Tibial artery (tissue), 4 donors: ENCODE measurements at regions not wholly inside any gene's neighbourhood (a gene's known extent, or its start where the extent isn't known, plus 50 kb on each side); places are given as distances from the start of the nearest gene placed in this dataset.
"Not testable (repeated sequence)": the region's sequence is repeated elsewhere in the genome, so short reads cannot be mapped to it uniquely, and the experiment has no call there.

ENCODE experiments used
- DNase-seq, 2 donors: peaks; one replicate each; pipeline ENCODE4 v3.0.0-alpha.2; 2019
- H3K27ac ChIP-seq, 2 donors: fragments of 200-600 bp; sonication (generic) in 1 of 2; 1 replicate in 1 of 2; 2 replicates in 1 of 2; pipeline ENCODE4 v1.5.1; 2018 to 2019; ENCODE audit warnings: mild to moderate bottlenecking in 1 of 2
- H3K27me3 ChIP-seq, 2 donors: fragments of 200-600 bp; sonication (generic) in 1 of 2; one replicate each; pipeline versions ENCODE4 v1.5.1 to v1.6.0; 2016 to 2019
- H3K36me3 ChIP-seq, 3 donors: fragments of 200-600 bp; sonication (generic) in 2 of 3; one replicate each; pipeline ENCODE4 v1.5.1; 2016 to 2019; ENCODE audit warnings: mild to moderate bottlenecking in 2 of 3
- H3K4me1 ChIP-seq, 4 donors: fragments of 200-600 bp; sonication (generic) in 2 of 4; 1 replicate in 3 of 4; 2 replicates in 1 of 4; pipeline ENCODE4 v1.5.1; 2016 to 2019
- H3K4me3 ChIP-seq, 2 donors: fragments of 200-600 bp; sonication (generic) in 1 of 2; 1 replicate in 1 of 2; 2 replicates in 1 of 2; pipeline ENCODE4 v1.5.1; 2018 to 2019; ENCODE audit warnings: mild to moderate bottlenecking in 2 of 2
- H3K9me3 ChIP-seq, 3 donors: fragments of 200-600 bp; sonication (generic) in 1 of 3; one replicate each; pipeline ENCODE4 v1.5.1; 2016 to 2019
- intact Hi-C: fragments of 100-400 bp; cut with DNase I; formaldehyde crosslinking; loops from one replicate; pipeline ENCODE4 v1.15.0; 2023; ENCODE audit warnings: low total_unique reads

GRCh38 chr2:90325796-90326353, 1634.4 kb downstream of the RPIA start:
- H3K36me3 ChIP-seq, H3K4me1 ChIP-seq, H3K9me3 ChIP-seq, H3K27me3 ChIP-seq, H3K4me3 ChIP-seq, intact Hi-C loops, H3K27ac ChIP-seq, DNase-seq: not testable (repeated sequence)

- intact Hi-C loops, H3K36me3 ChIP-seq, H3K4me3 ChIP-seq, H3K27me3 ChIP-seq, H3K9me3 ChIP-seq, H3K27ac ChIP-seq, H3K4me1 ChIP-seq, DNase-seq: not testable (repeated sequence)
These were observed 1664.1 kb downstream of the RPIA start for GRCh38 chr2:90355546-90355945.

DNA sequence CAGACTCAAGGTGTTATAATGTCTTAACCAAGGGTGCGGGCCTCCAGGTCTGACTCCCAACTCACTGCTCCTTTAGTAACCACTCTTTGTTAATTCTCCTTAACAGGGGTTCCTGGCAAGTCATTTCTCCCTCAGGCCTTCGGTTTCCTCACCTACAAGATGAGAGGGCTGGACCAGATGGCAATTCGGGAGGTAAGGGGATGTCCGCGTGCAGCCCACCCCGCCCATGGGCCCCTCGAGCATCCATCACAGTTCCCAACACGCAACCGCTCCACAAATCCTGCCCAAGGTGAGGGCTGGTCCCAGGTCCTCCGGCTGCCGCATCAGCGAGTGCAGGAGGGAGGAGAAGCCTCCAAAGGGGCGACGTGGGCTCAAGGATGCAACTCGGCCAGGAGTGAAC, 1667.9 kb downstream of the RPIA start:
- H3K36me3 ChIP-seq, H3K27ac ChIP-seq, intact Hi-C loops, H3K4me3 ChIP-seq, DNase-seq, H3K27me3 ChIP-seq, H3K9me3 ChIP-seq, H3K4me1 ChIP-seq: not testable (repeated sequence)

- H3K4me3 ChIP-seq, result peak overlapping the region in 1 of 2 donors; percentile 31
- H3K9me3 ChIP-seq, H3K36me3 ChIP-seq, intact Hi-C loops, H3K27me3 ChIP-seq, H3K4me1 ChIP-seq, DNase-seq, H3K27ac ChIP-seq: not testable (repeated sequence)
These were observed 1668.6 kb downstream of the RPIA start for GRCh38 chr2:90359887-90360730.

- peak overlapping the region in 1 of 2 donors; percentile 31 for H3K4me3 ChIP-seq
These were observed 1669.2 kb downstream of the RPIA start for GRCh38 chr2:90360731-90361035.

More at GRCh38 chr2:90360731-90361035, 1669.2 kb downstream of the RPIA start:
- H3K36me3 ChIP-seq, H3K27ac ChIP-seq, H3K27me3 ChIP-seq, intact Hi-C loops, H3K4me1 ChIP-seq, H3K9me3 ChIP-seq: not testable (repeated sequence)
- peak in 1 of 2 donors; percentile 50 for DNase-seq
